ENCODE measurements at regions not wholly inside any gene's neighbourhood (a gene's known extent, or its start where the extent isn't known, plus 50 kb on each side); places are given as distances from the start of the nearest gene placed in this dataset.

GRCh38 chr12:61362037-61362436, 898.2 kb upstream of the USP15 start:
- no peak overlapping the region for H3K27ac ChIP-seq
- H3K27me3 ChIP-seq: no peaks in the 10 kb centered on the region
- no peak overlapping the region for H3K9ac ChIP-seq (ENCODE audit: low read depth in 2 of 2, low read length in 2 of 2)
- no peak for DNase-seq
- no peaks in the 10 kb centered on the region for H3K36me3 ChIP-seq
- no peaks in the 10 kb centered on the region for H3K9me3 ChIP-seq
- no peak for TF ChIP-seq CTCF (IDR thresholded peaks at IDR 0.05)
- no peaks in the 10 kb centered on the region for H3K4me1 ChIP-seq
- intact Hi-C loops (cut with DNase I): no loop called here
- H3K4me3 ChIP-seq: no peak overlapping the region

- no peaks in the 10 kb centered on the region for H3K36me3 ChIP-seq
- no peak for DNase-seq
- no peaks in the 10 kb centered on the region for H3K4me1 ChIP-seq
- TF ChIP-seq CTCF (IDR thresholded peaks at IDR 0.05): no peak
- intact Hi-C loops (cut with DNase I): no loop called here
- no peak overlapping the region for H3K4me3 ChIP-seq
- H3K9me3 ChIP-seq: no peaks in the 10 kb centered on the region
- H3K9ac ChIP-seq (ENCODE audit: low read depth in 2 of 2, low read length in 2 of 2): no peak overlapping the region
- no peak overlapping the region for H3K27ac ChIP-seq
- no peaks in the 10 kb centered on the region for H3K27me3 ChIP-seq
Observed at GRCh38 chr12:61365001-61365400, 895.2 kb upstream of the USP15 start.

DNA sequence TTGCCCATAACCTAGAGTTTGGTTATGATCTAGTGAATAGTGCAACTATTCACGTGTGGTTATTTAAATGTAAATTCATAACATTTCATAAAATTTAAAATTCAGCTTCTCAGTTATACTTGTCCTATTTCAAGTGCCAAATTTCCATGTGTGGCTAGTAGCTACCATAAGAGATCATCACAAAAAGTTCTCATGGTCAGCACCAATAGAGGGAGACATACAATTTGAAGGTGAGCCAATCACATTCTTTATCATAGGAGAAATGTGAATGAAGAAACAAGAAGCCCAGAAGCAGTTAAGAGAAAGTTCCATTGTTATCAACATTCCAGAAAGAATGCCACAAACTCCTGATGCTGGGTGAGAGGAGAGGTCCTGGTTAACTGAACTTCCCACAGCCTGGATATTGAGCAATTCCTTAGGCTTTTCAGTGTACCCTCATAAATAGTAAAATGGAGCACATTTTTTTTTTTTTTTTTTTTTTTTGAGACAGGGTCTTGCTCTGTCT, 892.9 kb upstream of the USP15 start:
- DNase-seq: no peak
- no peak for TF ChIP-seq CTCF (IDR thresholded peaks at IDR 0.05)
- no peaks in the 10 kb centered on the region for H3K36me3 ChIP-seq
- H3K4me3 ChIP-seq: no peak overlapping the region
- H3K9ac ChIP-seq (ENCODE audit: low read depth in 2 of 2, low read length in 2 of 2): no peak overlapping the region
- no peaks in the 10 kb centered on the region for H3K27me3 ChIP-seq
- H3K27ac ChIP-seq: no peak overlapping the region
- intact Hi-C loops (cut with DNase I): no loop called here
- H3K4me1 ChIP-seq: no peaks in the 10 kb centered on the region
- no peaks in the 10 kb centered on the region for H3K9me3 ChIP-seq

DNA sequence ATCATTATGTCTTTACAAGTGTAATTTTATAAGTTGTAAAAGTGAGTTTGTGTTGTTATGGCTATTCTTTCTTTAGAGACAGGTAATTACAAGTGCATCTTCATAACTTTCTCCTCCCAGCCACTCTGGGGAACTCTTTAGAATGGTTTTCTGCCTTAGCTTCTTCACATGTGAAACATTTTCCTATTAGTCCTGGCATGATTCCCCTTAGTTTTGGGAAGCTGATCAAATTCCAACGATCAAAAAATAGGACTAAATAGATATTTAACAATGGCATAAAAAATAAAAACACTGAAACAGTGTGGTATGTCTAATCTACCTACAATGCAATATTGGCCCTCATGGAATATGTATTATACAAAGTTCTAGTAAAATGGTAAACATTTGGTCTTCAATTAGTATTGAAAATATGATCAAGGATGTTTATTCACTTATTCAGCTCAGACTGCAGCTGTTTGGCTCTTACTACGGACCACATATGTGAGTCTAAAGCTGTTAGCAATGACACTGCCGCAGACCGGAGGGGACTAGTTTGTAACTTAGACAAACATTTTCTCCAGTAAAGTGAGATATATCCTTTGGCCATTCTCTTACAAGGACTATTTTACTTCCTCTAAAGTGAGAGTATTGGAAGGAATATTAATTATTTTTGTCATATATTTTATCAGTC, 890.8 kb upstream of the USP15 start:
- no peak for TF ChIP-seq CTCF (IDR thresholded peaks at IDR 0.05)
- Histone ChIP-seq H3K4me3 (no peak overlapping the region), H3K4me1 (no peaks in the 10 kb centered on the region), H3K27me3 (no peaks in the 10 kb centered on the region), H3K36me3 (no peaks in the 10 kb centered on the region), H3K9ac (ENCODE audit: low read depth in 2 of 2, low read length in 2 of 2) (no peak overlapping the region), H3K27ac (no peak overlapping the region), H3K9me3 (no peaks in the 10 kb centered on the region)
- intact Hi-C loops (cut with DNase I): no loop called here
- DNase-seq: no peak

- Histone ChIP-seq H3K27me3 (no peaks in the 10 kb centered on the region), H3K4me3 (no peak overlapping the region), H3K9ac (ENCODE audit: low read depth in 2 of 2, low read length in 2 of 2) (no peak overlapping the region), H3K9me3 (no peaks in the 10 kb centered on the region), H3K36me3 (no peaks in the 10 kb centered on the region), H3K4me1 (no peaks in the 10 kb centered on the region), H3K27ac (no peak overlapping the region)
- no peak for TF ChIP-seq CTCF (IDR thresholded peaks at IDR 0.05)
- intact Hi-C loops (cut with DNase I): no loop called here
- DNase-seq: no peak
Observed at GRCh38 chr12:61384511-61384910, 875.7 kb upstream of the USP15 start.

Measured in colonic mucosa (tissue), 4 donors.